IPS-NIHi7 (cell line): ENCODE measurements at regions not wholly inside any gene's neighbourhood (a gene's known extent, or its start where the extent isn't known, plus 50 kb on each side); places are given as distances from the start of the nearest gene placed in this dataset.

ENCODE experiments used
- DNase-seq: peaks from one replicate; pipeline ENCODE4 v3.0.0; 2012; ENCODE audit warnings: mixed read lengths; ENCODE audit errors: extremely low spot score

DNA sequence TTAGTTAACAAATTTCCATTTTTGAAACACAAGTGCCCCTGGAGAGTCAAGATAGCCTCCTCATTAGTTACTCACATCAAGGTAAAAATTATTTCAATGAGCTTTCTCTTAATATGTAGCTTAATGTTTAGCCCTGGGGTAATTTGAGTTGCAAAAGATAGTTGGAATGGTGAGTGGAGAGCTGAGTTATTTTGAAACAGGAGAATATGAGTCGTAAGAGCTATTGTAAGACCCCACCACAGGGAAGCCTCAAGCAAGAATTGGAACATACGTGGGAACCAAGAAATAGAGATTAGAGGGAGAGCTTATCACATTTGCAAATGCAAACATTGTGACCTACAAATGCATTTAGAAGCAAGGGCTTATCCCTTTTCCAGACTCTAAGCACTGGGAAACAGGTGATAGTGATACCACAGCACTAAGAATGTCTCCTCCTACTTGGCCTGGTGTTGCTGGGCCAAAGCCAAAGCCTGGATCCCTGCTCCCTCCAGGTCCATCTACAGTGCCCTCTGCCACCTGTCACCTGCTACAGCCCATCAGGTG, 635.1 kb downstream of the PTPRC start:
- peak; percentile 25 for DNase-seq

DNA sequence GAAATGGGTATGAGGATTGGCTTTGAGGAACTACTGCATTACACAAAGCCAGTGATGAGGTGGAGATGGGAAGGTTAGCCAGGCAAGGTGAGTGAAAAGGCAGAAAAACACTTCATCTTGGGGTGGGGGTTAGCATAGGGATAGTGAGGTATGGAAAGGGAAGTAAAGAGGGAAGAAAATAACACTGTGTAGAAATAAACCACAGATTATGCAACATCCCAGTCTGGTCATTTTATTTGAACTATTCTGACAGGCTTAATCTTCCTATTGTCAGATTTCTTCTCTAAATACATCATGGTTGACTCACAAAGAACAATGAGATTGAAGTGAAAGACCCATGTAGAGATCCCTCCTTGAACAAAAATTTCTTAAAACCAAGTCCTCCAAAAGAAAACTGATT, 640.2 kb downstream of the PTPRC start:
- DNase-seq = no peak

GRCh38 chr1:199279872-199280645, 641.2 kb downstream of the PTPRC start:
- DNase-seq = no peak

DNA sequence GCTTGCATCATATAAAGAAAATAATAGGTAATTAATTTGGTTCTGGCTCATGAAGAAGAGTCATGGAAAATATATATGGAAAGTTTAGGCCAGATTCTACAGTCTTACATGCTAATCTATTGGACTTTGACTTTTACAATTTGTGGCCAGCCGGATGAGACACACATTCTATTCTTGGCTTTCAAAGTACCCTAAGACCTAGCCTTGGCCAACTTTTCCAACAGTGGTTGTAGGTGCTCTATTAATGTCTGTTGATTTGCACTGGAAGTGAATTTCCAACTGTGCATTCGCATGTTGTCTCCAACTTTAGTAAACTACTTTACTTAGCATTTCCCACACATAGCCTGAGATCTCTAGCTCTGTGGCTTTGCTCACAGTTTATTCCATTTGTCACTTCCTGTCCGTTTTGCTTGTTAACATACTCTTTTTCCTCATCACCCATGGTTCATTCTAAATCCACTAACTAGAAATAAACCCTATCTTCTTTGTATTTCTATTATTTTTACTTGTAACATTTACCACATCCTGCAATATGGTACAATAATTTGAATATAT, 644.0 kb downstream of the PTPRC start:
- DNase-seq = no peak

GRCh38 chr1:199283794-199284193, 645.0 kb downstream of the PTPRC start:
- DNase-seq = no peak

- DNase-seq = no peak
These were observed 648.4 kb downstream of the PTPRC start for GRCh38 chr1:199287206-199287605.

DNA sequence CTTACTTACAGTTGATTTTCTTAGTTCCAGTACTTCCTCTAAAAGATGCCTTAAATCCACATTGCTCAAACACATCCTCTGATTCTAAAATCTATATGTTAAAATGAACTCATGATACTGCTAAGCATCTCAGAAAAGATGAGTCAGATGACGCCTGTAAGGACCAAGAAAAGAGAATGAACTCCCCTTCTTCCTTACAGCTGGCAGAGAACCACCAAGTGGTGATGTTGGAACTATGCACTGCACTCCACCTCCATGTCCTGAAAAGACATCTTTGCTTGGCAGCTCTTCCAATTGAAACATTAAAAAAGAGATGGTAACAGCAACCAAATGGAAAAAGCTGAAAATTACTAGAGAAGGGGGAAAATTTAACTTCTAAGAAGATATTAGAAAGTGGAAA, 648.8 kb downstream of the PTPRC start:
- DNase-seq = no peak

GRCh38 chr1:199290186-199290585, 651.3 kb downstream of the PTPRC start:
- no peak for DNase-seq

- DNase-seq = no peak
These were observed 652.3 kb downstream of the PTPRC start for GRCh38 chr1:199291022-199291740.

DNA sequence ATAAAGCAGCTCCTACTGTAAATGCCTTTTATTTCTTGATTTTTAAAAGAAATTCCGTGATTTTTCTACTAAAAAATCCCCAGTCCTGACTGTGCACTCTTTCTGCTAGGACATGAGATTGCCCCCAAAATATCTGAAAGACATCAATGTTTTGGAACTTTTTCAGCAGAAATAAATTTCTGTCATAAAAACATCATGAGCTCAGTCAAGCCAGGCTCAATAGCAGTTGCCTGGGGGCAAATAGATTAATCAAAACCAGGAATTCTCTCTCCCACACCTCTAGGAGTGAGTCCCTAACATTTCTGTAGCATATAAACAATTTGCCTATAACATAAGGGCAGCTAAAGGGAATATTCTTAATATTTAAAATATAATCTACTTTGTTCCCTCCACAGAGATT, 654.1 kb downstream of the PTPRC start:
- no peak for DNase-seq

- no peak for DNase-seq
These were observed 656.3 kb downstream of the PTPRC start for GRCh38 chr1:199295107-199295506.

- no peak for DNase-seq
These were observed 658.3 kb downstream of the PTPRC start for GRCh38 chr1:199297174-199297573.

GRCh38 chr1:199297887-199298286, 659.0 kb downstream of the PTPRC start:
- DNase-seq = no peak

DNA sequence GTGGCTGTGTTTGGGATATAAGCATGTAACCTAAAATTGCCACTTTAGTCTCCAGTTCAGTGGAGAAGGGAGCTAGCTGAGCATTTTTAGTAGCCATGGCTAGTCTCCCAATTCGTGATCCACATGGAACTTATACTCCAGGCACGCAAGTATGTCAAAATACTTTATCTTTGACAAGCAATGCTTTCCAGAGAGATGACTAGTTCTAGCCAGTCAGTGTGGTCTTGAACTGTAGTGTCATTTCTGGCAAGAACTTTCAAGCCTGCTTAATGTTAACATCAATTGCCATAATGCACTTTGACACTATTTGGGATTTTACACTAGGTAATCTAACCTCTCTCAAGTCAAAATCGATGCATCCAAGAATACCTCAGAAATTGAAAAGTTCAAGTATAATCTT, 660.0 kb downstream of the PTPRC start:
- DNase-seq = no peak

- DNase-seq = no peak
These were observed 662.8 kb downstream of the PTPRC start for GRCh38 chr1:199301472-199302217.

DNA sequence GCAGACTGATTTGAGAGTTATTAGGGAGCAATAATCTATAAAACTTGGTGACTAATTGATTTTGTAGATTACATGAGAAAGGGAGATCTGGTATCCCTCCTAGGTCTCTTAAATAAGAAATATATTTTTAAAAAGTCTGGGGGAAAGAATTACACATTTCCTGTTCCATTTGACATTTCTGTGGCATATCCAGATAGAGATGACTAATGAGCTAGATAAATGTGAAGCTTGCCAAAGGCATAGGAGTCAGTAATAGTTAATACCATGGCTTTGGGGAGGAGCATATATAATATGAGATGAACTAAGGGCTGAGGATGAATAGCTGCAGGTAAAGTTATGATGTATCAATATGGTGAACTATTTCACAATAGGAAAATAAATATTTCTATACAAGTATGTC, 663.7 kb downstream of the PTPRC start:
- no peak for DNase-seq

- DNase-seq = no peak
These were observed 664.2 kb downstream of the PTPRC start for GRCh38 chr1:199303035-199303434.

GRCh38 chr1:199305053-199305452, 666.2 kb downstream of the PTPRC start:
- no peak for DNase-seq

GRCh38 chr1:199307496-199308264, 668.8 kb downstream of the PTPRC start:
- DNase-seq = no peak

GRCh38 chr1:199308349-199308846, 669.6 kb downstream of the PTPRC start:
- no peak for DNase-seq

GRCh38 chr1:199310708-199311107, 671.9 kb downstream of the PTPRC start:
- no peak for DNase-seq
